ENCODE measurements at regions not wholly inside any gene's neighbourhood (a gene's known extent, or its start where the extent isn't known, plus 50 kb on each side); places are given as distances from the start of the nearest gene placed in this dataset.

GRCh38 chrX:30971774-30972603 lies 82.9 kb upstream of the TAB3 start:
- Histone ChIP-seq H3K4me3 (peak overlapping the region in 3 of 4 donors; percentile 24 to 40 (median 29)), H3K27me3 (no peaks in the 10 kb centered on the region), H3K36me3 (no peaks in the 10 kb centered on the region), H3K27ac (no peak overlapping the region), H3K9me3 (no peaks in the 10 kb centered on the region), H3K4me1 (no peaks in the 10 kb centered on the region)
- intact Hi-C loops (cut with DNase I; ENCODE audit: low total_unique reads) (no loop called here), in situ Hi-C loops (cut with MboI; ENCODE audit: low sequenced_read_pairs in 4 of 4) (no loop called here)
- TF ChIP-seq CTCF (IDR thresholded peaks at IDR 0.05 in 4 of 5, conservative IDR thresholded peaks at IDR 0.05 in 1 of 5) (peak in 3 of 5 experiments; percentile 34 to 63 (median 43)), POLR2A (IDR thresholded peaks at IDR 0.05) (no peak)
- ATAC-seq (peak; percentile 47 to 68), DNase-seq (no peak)

GRCh38 chrX:30967516-30967915 lies 78.5 kb upstream of the TAB3 start:
- intact Hi-C loops (cut with DNase I; ENCODE audit: low total_unique reads): no loop called here
- Histone ChIP-seq H3K27me3 (no peaks in the 10 kb centered on the region), H3K9me3 (no peaks in the 10 kb centered on the region), H3K27ac (no peak overlapping the region), H3K4me1 (no peaks in the 10 kb centered on the region), H3K36me3 (no peaks in the 10 kb centered on the region), H3K4me3 (no peak overlapping the region)
- TF ChIP-seq POLR2A (IDR thresholded peaks at IDR 0.05) (no peak), CTCF (IDR thresholded peaks at IDR 0.05 in 4 of 5, conservative IDR thresholded peaks at IDR 0.05 in 1 of 5) (no peak)
- in situ Hi-C loops (cut with MboI; ENCODE audit: low sequenced_read_pairs in 4 of 4): no loop called here
- ATAC-seq: no peak
- DNase-seq: no peak

GRCh38 chrX:30965767-30966166 lies 76.7 kb upstream of the TAB3 start:
- no peak overlapping the region for H3K4me3 ChIP-seq
- in situ Hi-C loops (cut with MboI; ENCODE audit: low sequenced_read_pairs in 4 of 4): no loop called here
- H3K27me3 ChIP-seq: no peaks in the 10 kb centered on the region
- H3K4me1 ChIP-seq: no peaks in the 10 kb centered on the region
- no peak overlapping the region for H3K27ac ChIP-seq
- intact Hi-C loops (cut with DNase I; ENCODE audit: low total_unique reads): no loop called here
- no peaks in the 10 kb centered on the region for H3K36me3 ChIP-seq
- H3K9me3 ChIP-seq: no peaks in the 10 kb centered on the region
- TF ChIP-seq CTCF (IDR thresholded peaks at IDR 0.05 in 4 of 5, conservative IDR thresholded peaks at IDR 0.05 in 1 of 5): no peak
- no peak for TF ChIP-seq POLR2A (IDR thresholded peaks at IDR 0.05)
- ATAC-seq (no peak), DNase-seq (no peak)

- Histone ChIP-seq H3K27ac (no peak overlapping the region), H3K4me3 (no peak overlapping the region), H3K9me3 (no peaks in the 10 kb centered on the region), H3K36me3 (no peaks in the 10 kb centered on the region), H3K4me1 (no peaks in the 10 kb centered on the region), H3K27me3 (no peaks in the 10 kb centered on the region)
- TF ChIP-seq CTCF (IDR thresholded peaks at IDR 0.05 in 4 of 5, conservative IDR thresholded peaks at IDR 0.05 in 1 of 5) (no peak), POLR2A (IDR thresholded peaks at IDR 0.05) (no peak)
- no peak for ATAC-seq
- intact Hi-C loops (cut with DNase I; ENCODE audit: low total_unique reads): no loop called here
- DNase-seq: no peak
- in situ Hi-C loops (cut with MboI; ENCODE audit: low sequenced_read_pairs in 4 of 4): no loop called here
Observed at GRCh38 chrX:30961387-30962174, 72.5 kb upstream of the TAB3 start.
